Mesenchymal stem cell (in vitro differentiated cells and primary cell): ENCODE measurements at regions not wholly inside any gene's neighbourhood (a gene's known extent, or its start where the extent isn't known, plus 50 kb on each side); places are given as distances from the start of the nearest gene placed in this dataset.

Experiments used
- DNase-seq: peaks from one replicate; pipeline ENCODE4 v3.0.0-alpha.2; 2013
- H2AFZ ChIP-seq: one replicate; pipeline ENCODE4 v1.6.1; 2013; ENCODE audit warnings: low read depth, mild to moderate bottlenecking, control low read depth, inconsistent platforms, low read length, moderate library complexity
- H2AK5ac ChIP-seq: 2 replicates; pipeline ENCODE4 v1.6.1; 2013; ENCODE audit warnings: low read length, moderate library complexity, mild to moderate bottlenecking, inconsistent platforms; ENCODE audit not compliant: severe bottlenecking
- H2BK120ac ChIP-seq: one replicate; pipeline ENCODE4 v1.6.1; 2013; ENCODE audit warnings: low read depth, mild to moderate bottlenecking, inconsistent platforms, low read length, moderate library complexity
- H2BK12ac ChIP-seq, 2 experiments: one replicate each; pipeline ENCODE4 v1.6.1; 2013; ENCODE audit warnings: inconsistent platforms in 2 of 2, low read length in 2 of 2, mild to moderate bottlenecking in 2 of 2, moderate library complexity in 2 of 2, control low read depth in 1 of 2
- H2BK15ac ChIP-seq: one replicate; pipeline ENCODE4 v1.6.1; 2013; ENCODE audit warnings: mild to moderate bottlenecking, low read depth, inconsistent platforms; ENCODE audit not compliant: poor library complexity, severe bottlenecking
- H2BK5ac ChIP-seq: 2 replicates; pipeline ENCODE4 v1.6.1; 2013; ENCODE audit warnings: low read depth, mild to moderate bottlenecking, low read length, control low read depth, inconsistent platforms; ENCODE audit not compliant: poor library complexity, severe bottlenecking
- H3K14ac ChIP-seq, 2 experiments: one replicate each; pipeline ENCODE4 v1.6.1; 2013; ENCODE audit warnings: inconsistent platforms in 2 of 2, low read length in 2 of 2, control low read depth in 1 of 2, mild to moderate bottlenecking in 1 of 2, moderate library complexity in 1 of 2
- H3K18ac ChIP-seq, 2 experiments: one replicate each; pipeline ENCODE4 v1.6.1; 2013; ENCODE audit warnings: inconsistent platforms in 2 of 2, low read length in 2 of 2, control low read depth in 1 of 2, low read depth in 1 of 2, mild to moderate bottlenecking in 1 of 2
- H3K23ac ChIP-seq, 2 experiments: one replicate each; pipeline ENCODE4 v1.6.1; 2013; ENCODE audit warnings: inconsistent platforms in 2 of 2, low read length in 2 of 2, mild to moderate bottlenecking in 2 of 2, moderate library complexity in 2 of 2, control low read depth in 1 of 2
- H3K27ac ChIP-seq: 2 replicates; pipeline ENCODE4 v1.5.1; 2013; ENCODE audit warnings: mild to moderate bottlenecking, moderate library complexity, low read length, control low read depth, inconsistent platforms; ENCODE audit not compliant: poor library complexity, severe bottlenecking
- H3K27me3 ChIP-seq, 2 experiments: 2 replicates each; pipeline versions ENCODE4 v1.6.1 to v1.7.0; 2013; ENCODE audit warnings: low read length in 2 of 2, mild to moderate bottlenecking in 2 of 2, moderate library complexity in 2 of 2, control low read depth in 1 of 2, inconsistent platforms in 1 of 2; ENCODE audit not compliant: control insufficient read depth in 1 of 2, insufficient read depth in 1 of 2
- H3K36me3 ChIP-seq, 2 experiments: 2 replicates each; pipeline versions ENCODE4 v1.6.1 to v1.7.0; 2013; ENCODE audit warnings: low read length in 2 of 2, control low read depth in 1 of 2, inconsistent platforms in 1 of 2, low read depth in 1 of 2, mild to moderate bottlenecking in 1 of 2; ENCODE audit not compliant: insufficient read depth in 2 of 2, control insufficient read depth in 1 of 2
- H3K4ac ChIP-seq, 2 experiments: one replicate each; pipeline ENCODE4 v1.6.1; 2013; ENCODE audit warnings: inconsistent platforms in 2 of 2, low read length in 2 of 2, mild to moderate bottlenecking in 2 of 2, moderate library complexity in 2 of 2, control low read depth in 1 of 2, low read depth in 1 of 2
- H3K4me1 ChIP-seq: 2 replicates; pipeline ENCODE4 v1.6.1; 2013; ENCODE audit warnings: low read depth, low read length, control low read depth; ENCODE audit not compliant: control insufficient read depth, insufficient read depth
- H3K4me2 ChIP-seq: 2 replicates; pipeline ENCODE4 v1.6.1; 2013; ENCODE audit warnings: low read length, mild to moderate bottlenecking, inconsistent platforms; ENCODE audit not compliant: poor library complexity, severe bottlenecking
- H3K4me3 ChIP-seq, 2 experiments: 2 replicates each; pipeline versions ENCODE4 v1.5.1 to v1.7.0; 2013; ENCODE audit warnings: low read length in 2 of 2, mild to moderate bottlenecking in 2 of 2, control low read depth in 1 of 2, low read depth in 1 of 2; ENCODE audit not compliant: insufficient read depth in 1 of 2
- H3K79me1 ChIP-seq: replicated peaks from 2 replicates; pipeline ENCODE4 v1.6.1; 2013; ENCODE audit warnings: mild to moderate bottlenecking, control low read depth, low read length, inconsistent platforms; ENCODE audit not compliant: poor library complexity, severe bottlenecking
- H3K9ac ChIP-seq: 2 replicates; pipeline ENCODE4 v1.7.0; 2013; ENCODE audit warnings: mild to moderate bottlenecking, low read length, moderate library complexity
- H3K9me3 ChIP-seq: 2 replicates; pipeline ENCODE4 v1.7.0; 2013; ENCODE audit warnings: mild to moderate bottlenecking, low read length; ENCODE audit not compliant: control insufficient read depth
- H4K8ac ChIP-seq: one replicate; pipeline ENCODE4 v1.6.1; 2013; ENCODE audit warnings: inconsistent platforms, mild to moderate bottlenecking, low read length, moderate library complexity
- H4K91ac ChIP-seq: one replicate; pipeline ENCODE4 v1.6.1; 2013; ENCODE audit warnings: mild to moderate bottlenecking, low read length, inconsistent platforms
- WGBS: methylation state at CpG from one replicate; pipeline ENCODE4 v1.1.7; 2013; ENCODE audit warnings: mixed read lengths; 5-methylcytosine and 5-hydroxymethylcytosine counted together

DNA sequence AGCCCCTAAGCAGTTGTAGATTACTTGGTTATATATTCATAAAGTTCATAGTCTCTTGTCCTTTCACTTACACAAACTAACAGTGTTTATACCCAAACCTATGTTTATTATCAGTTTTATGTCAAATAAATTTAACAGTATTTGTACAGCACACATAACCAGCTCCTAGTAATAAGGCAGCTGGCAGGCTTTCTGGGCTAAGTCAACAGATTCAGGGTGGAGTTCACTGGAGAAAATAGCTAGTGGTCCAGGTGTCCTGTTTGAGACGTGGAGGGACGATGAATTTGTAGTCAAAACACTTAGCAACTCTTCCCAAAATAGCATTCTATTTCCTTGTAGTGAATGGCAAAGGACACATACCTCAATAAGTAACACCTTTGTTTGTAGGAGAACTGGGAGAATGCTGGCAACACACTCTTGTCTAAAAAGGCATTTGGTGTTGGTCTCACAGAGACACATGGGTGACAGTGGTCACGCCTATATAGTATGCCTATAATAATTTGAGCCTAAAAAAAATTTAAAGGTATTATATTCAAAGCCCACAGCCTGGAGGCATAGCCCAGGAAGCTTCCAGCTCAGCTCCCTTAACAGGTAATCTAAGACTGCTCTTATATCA lies 156.4 kb upstream of the CARMIL1 start:
- no peak overlapping the region for H3K4me2 ChIP-seq
- H4K8ac ChIP-seq, result no peak overlapping the region
- no peak overlapping the region for H2BK120ac ChIP-seq
- peaks cover 0 to 35% of the 10 kb centered on the region in 2 experiments for H3K36me3 ChIP-seq
- no peak overlapping the region for H3K9ac ChIP-seq
- H2BK5ac ChIP-seq, result no peak overlapping the region
- H3K4ac ChIP-seq, result no peak overlapping the region
- H2BK15ac ChIP-seq, result no peak overlapping the region
- 100% methylated on average over 1 of the region's 3 CpGs for WGBS
- no peak overlapping the region for H2AK5ac ChIP-seq
- no peaks in the 10 kb centered on the region for H3K79me1 ChIP-seq
- no peak overlapping the region for H3K18ac ChIP-seq
- no peaks in the 10 kb centered on the region for H3K9me3 ChIP-seq
- no peaks in the 10 kb centered on the region for H3K4me1 ChIP-seq
- no peak for DNase-seq
- H2BK12ac ChIP-seq, result no peak overlapping the region
- no peaks in the 10 kb centered on the region for H3K27me3 ChIP-seq
- H3K23ac ChIP-seq, result no peak overlapping the region
- H2AFZ ChIP-seq, result no peak overlapping the region
- H3K27ac ChIP-seq, result no peak overlapping the region
- no peak overlapping the region for H3K14ac ChIP-seq
- no peak overlapping the region for H3K4me3 ChIP-seq
- H4K91ac ChIP-seq, result no peak overlapping the region

DNA sequence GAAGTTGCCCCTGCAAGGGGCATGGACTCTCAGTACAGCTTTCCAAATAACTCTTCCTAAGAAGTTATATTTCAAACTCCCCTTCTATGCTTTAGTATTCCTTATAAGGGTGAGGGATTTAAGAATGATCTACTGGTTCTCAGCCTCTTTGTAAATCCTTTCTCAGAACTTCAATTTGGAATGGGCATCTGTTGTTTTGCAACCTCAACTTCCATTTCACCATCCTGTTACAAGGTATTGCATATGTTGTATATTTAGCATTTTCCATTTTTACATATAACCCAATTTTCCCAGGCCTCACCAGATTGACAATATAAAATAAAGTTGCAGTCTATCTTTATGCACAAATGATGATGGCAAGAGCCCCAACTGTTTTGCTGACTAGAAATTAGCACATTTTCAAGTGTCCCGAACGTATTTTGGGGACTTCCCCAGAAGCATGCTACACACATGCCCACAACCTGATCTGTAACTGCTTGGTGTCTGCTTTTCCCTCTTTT lies 154.9 kb upstream of the CARMIL1 start:
- no peak overlapping the region for H3K9ac ChIP-seq
- H3K27ac ChIP-seq, result no peak overlapping the region
- H4K91ac ChIP-seq, result no peak overlapping the region
- H4K8ac ChIP-seq, result no peak overlapping the region
- no peak overlapping the region for H3K18ac ChIP-seq
- H3K4ac ChIP-seq, result no peak overlapping the region
- H2AFZ ChIP-seq, result no peak overlapping the region
- no peak for DNase-seq
- H3K23ac ChIP-seq, result no peak overlapping the region
- H3K9me3 ChIP-seq, result no peaks in the 10 kb centered on the region
- H2AK5ac ChIP-seq, result no peak overlapping the region
- no peak overlapping the region for H3K4me3 ChIP-seq
- H2BK15ac ChIP-seq, result no peak overlapping the region
- H2BK12ac ChIP-seq, result no peak overlapping the region
- H2BK5ac ChIP-seq, result no peak overlapping the region
- H3K4me1 ChIP-seq, result no peaks in the 10 kb centered on the region
- 92% methylated on average over 2 of the region's 2 CpGs for WGBS
- H3K79me1 ChIP-seq, result no peaks in the 10 kb centered on the region
- no peak overlapping the region for H3K14ac ChIP-seq
- H3K27me3 ChIP-seq, result no peaks in the 10 kb centered on the region
- H2BK120ac ChIP-seq, result no peak overlapping the region
- no peak overlapping the region for H3K4me2 ChIP-seq
- peaks cover 0 to 45% of the 10 kb centered on the region in 2 experiments for H3K36me3 ChIP-seq

DNA sequence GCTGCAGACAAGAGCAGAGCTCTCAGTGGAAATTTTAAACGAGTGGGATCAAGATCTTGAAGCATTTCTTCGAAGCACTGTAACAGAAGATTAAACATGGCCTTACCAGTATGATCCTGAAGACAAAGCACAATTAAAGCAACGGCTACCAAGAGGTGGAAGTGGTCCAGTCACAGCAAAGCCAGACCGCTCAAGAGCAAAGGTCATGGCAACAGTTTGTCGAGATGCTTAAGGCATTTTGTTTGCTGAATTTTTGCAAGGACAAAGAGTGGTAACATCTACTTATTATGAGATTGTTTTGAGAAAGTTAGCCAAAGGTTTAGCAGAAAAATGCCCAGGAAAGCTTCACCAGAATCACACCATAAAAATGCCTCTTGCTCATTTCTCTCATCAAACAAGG lies 153.4 kb upstream of the CARMIL1 start:
- H2BK5ac ChIP-seq, result no peak overlapping the region
- H3K79me1 ChIP-seq, result no peaks in the 10 kb centered on the region
- no peak overlapping the region for H3K4me3 ChIP-seq
- H3K4ac ChIP-seq, result no peak overlapping the region
- H4K91ac ChIP-seq, result no peak overlapping the region
- H3K36me3 ChIP-seq, result peaks cover 0 to 45% of the 10 kb centered on the region in 2 experiments
- no peaks in the 10 kb centered on the region for H3K4me1 ChIP-seq
- H2AFZ ChIP-seq, result no peak overlapping the region
- H3K9me3 ChIP-seq, result no peaks in the 10 kb centered on the region
- H2BK12ac ChIP-seq, result no peak overlapping the region
- no peak overlapping the region for H3K18ac ChIP-seq
- H3K23ac ChIP-seq, result no peak overlapping the region
- H3K4me2 ChIP-seq, result no peak overlapping the region
- H3K27me3 ChIP-seq, result no peaks in the 10 kb centered on the region
- H3K9ac ChIP-seq, result no peak overlapping the region
- no peak overlapping the region for H2BK15ac ChIP-seq
- H3K14ac ChIP-seq, result no peak overlapping the region
- H4K8ac ChIP-seq, result no peak overlapping the region
- WGBS, result 89% methylated on average over 5 of the region's 5 CpGs
- no peak overlapping the region for H2AK5ac ChIP-seq
- H2BK120ac ChIP-seq, result no peak overlapping the region
- no peak for DNase-seq
- no peak overlapping the region for H3K27ac ChIP-seq

DNA sequence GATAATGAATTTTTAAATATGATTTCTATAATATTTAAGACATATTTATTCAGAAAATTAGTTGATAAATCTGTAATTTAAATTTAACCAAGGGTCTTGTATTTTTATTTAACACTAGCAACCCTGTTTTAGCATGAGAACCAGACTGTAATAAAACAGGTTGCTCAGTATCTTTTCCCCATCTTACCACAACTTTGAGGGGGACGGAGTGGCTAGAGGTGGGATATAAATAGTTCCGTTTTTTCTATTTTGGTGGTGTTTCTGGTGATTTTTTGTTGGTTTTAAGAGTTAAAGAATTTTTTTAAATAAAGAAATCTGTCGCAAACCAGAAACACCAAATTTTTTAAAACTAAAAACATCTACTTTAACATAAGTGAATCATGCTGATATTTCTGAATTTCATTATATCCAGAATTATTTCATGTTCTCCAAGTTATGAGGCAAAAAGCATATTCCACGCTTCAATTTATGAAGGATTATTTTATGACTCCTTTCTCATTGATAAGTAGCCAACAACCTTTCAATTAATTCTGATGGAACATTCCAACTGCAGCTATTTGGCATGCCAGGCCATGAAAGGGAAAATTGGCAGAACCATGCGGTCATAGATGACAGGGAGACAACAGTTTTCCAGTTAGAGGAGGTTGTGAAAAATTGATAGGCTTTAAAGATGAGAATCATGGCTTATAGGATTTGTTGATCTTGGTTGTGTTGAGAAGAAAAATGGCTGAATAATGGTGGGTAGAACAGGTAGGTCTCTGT lies 151.9 kb upstream of the CARMIL1 start:
- Histone ChIP-seq H4K8ac (no peak overlapping the region), H2BK5ac (no peak overlapping the region), H2BK120ac (no peak overlapping the region), H3K4ac (no peak overlapping the region), H3K4me1 (no peaks in the 10 kb centered on the region), H2AK5ac (no peak overlapping the region), H4K91ac (no peak overlapping the region), H2AFZ (no peak overlapping the region), H3K79me1 (no peaks in the 10 kb centered on the region), H3K18ac (no peak overlapping the region), H3K23ac (no peak overlapping the region), H3K27ac (no peak overlapping the region), H3K4me2 (no peak overlapping the region), H3K9me3 (no peaks in the 10 kb centered on the region), H2BK12ac (no peak overlapping the region), H2BK15ac (no peak overlapping the region), H3K14ac (no peak overlapping the region), H3K27me3 (no peaks in the 10 kb centered on the region), H3K36me3 (peaks cover 0 to 49% of the 10 kb centered on the region in 2 experiments), H3K4me3 (no peak overlapping the region), H3K9ac (no peak overlapping the region)
- 96% methylated on average over 2 of the region's 5 CpGs for WGBS
- no peak for DNase-seq
